Calu3 (cell line): ENCODE measurements at regions not wholly inside any gene's neighbourhood (a gene's known extent, or its start where the extent isn't known, plus 50 kb on each side); places are given as distances from the start of the nearest gene placed in this dataset.
"Not testable (repeated sequence)": the region's sequence is repeated elsewhere in the genome, so short reads cannot be mapped to it uniquely, and the experiment has no call there.

Experiments used
- BruUV-seq: library from RNA; stranded (reverse); fragments of 400-500 nt; replicated peaks from 2 replicates; lab custom pipeline; 2021; lab: Mats Ljungman, UMichigan
- CTCF ChIA-PET: fragments of 300-600 bp; sonication (Branson Sonifier 250); formaldehyde crosslinking; loops from one replicate; lab custom pipeline; 2022; ENCODE audit warnings: antibody characterized with exemption; lab: Charles Lee
- DNase-seq: peaks from one replicate; pipeline ENCODE4 v3.0.0; 2022
- H3K27ac Mint-ChIP-seq: one replicate; pipeline ENCODE4 v1.8.0; 2022; ENCODE audit warnings: mixed read lengths; ENCODE audit not compliant: unreplicated experiment
- H3K27me3 Mint-ChIP-seq: one replicate; pipeline ENCODE4 v1.8.0; 2022; ENCODE audit warnings: mixed read lengths; ENCODE audit not compliant: unreplicated experiment
- H3K36me3 Mint-ChIP-seq: one replicate; pipeline ENCODE4 v1.8.0; 2022; ENCODE audit warnings: mild to moderate bottlenecking, moderate library complexity, mixed read lengths; ENCODE audit not compliant: insufficient read depth, unreplicated experiment
- H3K4me1 Mint-ChIP-seq: one replicate; pipeline ENCODE4 v1.8.0; 2022; ENCODE audit warnings: mild to moderate bottlenecking, low read depth, mixed read lengths; ENCODE audit not compliant: unreplicated experiment
- H3K4me3 Mint-ChIP-seq: one replicate; pipeline ENCODE4 v1.8.0; 2022; ENCODE audit warnings: mild to moderate bottlenecking, low read depth, moderate library complexity, mixed read lengths; ENCODE audit not compliant: unreplicated experiment
- H3K9me3 Mint-ChIP-seq: one replicate; pipeline ENCODE4 v1.8.0; 2022; ENCODE audit warnings: low read depth, mixed read lengths; ENCODE audit not compliant: unreplicated experiment
- intact Hi-C: fragments of 100-400 bp; cut with micrococcal nuclease; formaldehyde crosslinking; loops from one replicate; pipeline ENCODE4 v1.10.0; 2022; ENCODE audit not compliant: unreplicated experiment
- TF ChIP-seq, protein P1 (sequence below): fragments of 200-600 bp; IDR thresholded peaks from one replicate; pipeline ENCODE4 v1.8.0; 2022; ENCODE audit warnings: antibody characterized with exemption; ENCODE audit not compliant: unreplicated experiment

DNA sequence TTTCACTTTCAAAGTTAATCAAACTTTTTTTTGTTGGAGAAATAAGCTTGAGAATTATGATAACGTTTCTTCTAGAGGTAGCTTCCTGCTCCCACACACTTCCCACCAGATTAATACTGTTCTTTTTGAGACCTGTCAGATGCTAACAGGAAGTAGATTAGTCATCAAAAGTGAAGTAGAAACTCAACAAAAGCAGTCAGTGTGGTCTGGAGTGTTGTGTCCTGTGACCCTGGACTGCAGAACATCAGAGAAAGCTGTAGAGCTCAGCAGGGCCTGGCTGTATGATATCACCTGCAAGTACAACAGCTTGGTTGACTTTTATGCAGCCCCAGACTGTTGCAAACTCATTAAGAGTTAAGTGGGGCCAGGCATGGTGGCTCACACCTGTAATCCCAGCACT lies 495.7 kb upstream of the CYLC2 start:
- no peaks in the 10 kb centered on the region for H3K4me1 Mint-ChIP-seq
- DNase-seq, result no peak
- H3K4me3 Mint-ChIP-seq, result no peak overlapping the region
- intact Hi-C loops, result no loop called here
- no TSS peak for BruUV-seq
- H3K36me3 Mint-ChIP-seq, result no peaks in the 10 kb centered on the region
- no peaks in the 10 kb centered on the region for H3K9me3 Mint-ChIP-seq
- H3K27ac Mint-ChIP-seq, result no peak overlapping the region
- TF ChIP-seq, protein P1, sequence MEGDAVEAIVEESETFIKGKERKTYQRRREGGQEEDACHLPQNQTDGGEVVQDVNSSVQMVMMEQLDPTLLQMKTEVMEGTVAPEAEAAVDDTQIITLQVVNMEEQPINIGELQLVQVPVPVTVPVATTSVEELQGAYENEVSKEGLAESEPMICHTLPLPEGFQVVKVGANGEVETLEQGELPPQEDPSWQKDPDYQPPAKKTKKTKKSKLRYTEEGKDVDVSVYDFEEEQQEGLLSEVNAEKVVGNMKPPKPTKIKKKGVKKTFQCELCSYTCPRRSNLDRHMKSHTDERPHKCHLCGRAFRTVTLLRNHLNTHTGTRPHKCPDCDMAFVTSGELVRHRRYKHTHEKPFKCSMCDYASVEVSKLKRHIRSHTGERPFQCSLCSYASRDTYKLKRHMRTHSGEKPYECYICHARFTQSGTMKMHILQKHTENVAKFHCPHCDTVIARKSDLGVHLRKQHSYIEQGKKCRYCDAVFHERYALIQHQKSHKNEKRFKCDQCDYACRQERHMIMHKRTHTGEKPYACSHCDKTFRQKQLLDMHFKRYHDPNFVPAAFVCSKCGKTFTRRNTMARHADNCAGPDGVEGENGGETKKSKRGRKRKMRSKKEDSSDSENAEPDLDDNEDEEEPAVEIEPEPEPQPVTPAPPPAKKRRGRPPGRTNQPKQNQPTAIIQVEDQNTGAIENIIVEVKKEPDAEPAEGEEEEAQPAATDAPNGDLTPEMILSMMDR, result no peak
- CTCF ChIA-PET, result no interaction called here
- H3K27me3 Mint-ChIP-seq, result no peaks in the 10 kb centered on the region

- CTCF ChIA-PET, result no interaction called here
- no TSS peak for BruUV-seq
- Mint-ChIP-seq H3K9me3 (no peaks in the 10 kb centered on the region), H3K4me3 (no peak overlapping the region), H3K36me3 (no peaks in the 10 kb centered on the region), H3K4me1 (no peaks in the 10 kb centered on the region), H3K27ac (no peak overlapping the region), H3K27me3 (no peaks in the 10 kb centered on the region)
- intact Hi-C loops, result no loop called here
- TF ChIP-seq, protein P1, result no peak
- DNase-seq, result no peak
Measured at GRCh38 chr9:102497709-102498108, 497.4 kb upstream of the CYLC2 start.

DNA sequence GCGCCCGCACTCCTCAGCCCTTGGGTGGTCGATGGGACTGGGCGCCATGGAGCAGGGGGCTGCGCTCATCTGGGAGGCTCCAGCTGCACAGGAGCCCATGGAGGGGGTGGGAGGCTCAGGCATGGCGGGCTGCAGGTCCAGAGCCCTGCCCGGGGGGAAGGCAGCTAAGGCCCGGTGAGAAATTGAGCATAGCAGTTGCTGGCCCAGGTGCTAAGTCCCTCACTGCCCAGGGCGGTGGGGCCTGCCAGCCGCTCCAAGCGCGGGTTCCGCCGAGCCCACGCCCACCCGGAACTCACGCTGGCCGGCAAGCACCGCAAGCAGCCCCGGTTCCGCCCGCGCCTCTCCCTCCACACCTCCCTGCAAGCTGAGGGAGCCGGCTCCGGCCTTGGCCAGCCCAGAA lies 508.2 kb upstream of the CYLC2 start:
- BruUV-seq, CTCF ChIA-PET, H3K4me1 Mint-ChIP-seq, H3K36me3 Mint-ChIP-seq, H3K9me3 Mint-ChIP-seq, H3K4me3 Mint-ChIP-seq, H3K27ac Mint-ChIP-seq, H3K27me3 Mint-ChIP-seq, intact Hi-C loops, DNase-seq: not testable (repeated sequence)

GRCh38 chr9:102483651-102484050 lies 511.5 kb upstream of the CYLC2 start:
- Mint-ChIP-seq H3K27me3 (no peaks in the 10 kb centered on the region), H3K4me1 (no peaks in the 10 kb centered on the region), H3K9me3 (no peaks in the 10 kb centered on the region), H3K36me3 (no peaks in the 10 kb centered on the region), H3K27ac (no peak overlapping the region), H3K4me3 (no peak overlapping the region)
- intact Hi-C loops, result no loop called here
- no peak for DNase-seq
- BruUV-seq, result no TSS peak
- CTCF ChIA-PET, result no interaction called here
- TF ChIP-seq, protein P1, result no peak

- no peaks in the 10 kb centered on the region for H3K36me3 Mint-ChIP-seq
- H3K4me3 Mint-ChIP-seq, result no peak overlapping the region
- no peaks in the 10 kb centered on the region for H3K4me1 Mint-ChIP-seq
- CTCF ChIA-PET, result no interaction called here
- TF ChIP-seq, protein P1, result no peak
- intact Hi-C loops, result no loop called here
- H3K27me3 Mint-ChIP-seq, result no peaks in the 10 kb centered on the region
- H3K9me3 Mint-ChIP-seq, result no peaks in the 10 kb centered on the region
- no TSS peak for BruUV-seq
- H3K27ac Mint-ChIP-seq, result no peak overlapping the region
- no peak for DNase-seq
Measured at GRCh38 chr9:102482776-102483175, 512.4 kb upstream of the CYLC2 start.
